HG02623 (cell line): ENCODE measurements at regions not wholly inside any gene's neighbourhood (a gene's known extent, or its start where the extent isn't known, plus 50 kb on each side); places are given as distances from the start of the nearest gene placed in this dataset.

Source experiments
- ATAC-seq: cut with Tn5 transposase; IDR thresholded peaks from one replicate; pipeline ENCODE4 v1.9.1; 2021; ENCODE audit warnings: moderate library complexity; ENCODE audit not compliant: unreplicated experiment

GRCh38 chr9:7996558-7996957 is 197.0 kb upstream of the DMAC1 start:
- ATAC-seq: no peak

DNA sequence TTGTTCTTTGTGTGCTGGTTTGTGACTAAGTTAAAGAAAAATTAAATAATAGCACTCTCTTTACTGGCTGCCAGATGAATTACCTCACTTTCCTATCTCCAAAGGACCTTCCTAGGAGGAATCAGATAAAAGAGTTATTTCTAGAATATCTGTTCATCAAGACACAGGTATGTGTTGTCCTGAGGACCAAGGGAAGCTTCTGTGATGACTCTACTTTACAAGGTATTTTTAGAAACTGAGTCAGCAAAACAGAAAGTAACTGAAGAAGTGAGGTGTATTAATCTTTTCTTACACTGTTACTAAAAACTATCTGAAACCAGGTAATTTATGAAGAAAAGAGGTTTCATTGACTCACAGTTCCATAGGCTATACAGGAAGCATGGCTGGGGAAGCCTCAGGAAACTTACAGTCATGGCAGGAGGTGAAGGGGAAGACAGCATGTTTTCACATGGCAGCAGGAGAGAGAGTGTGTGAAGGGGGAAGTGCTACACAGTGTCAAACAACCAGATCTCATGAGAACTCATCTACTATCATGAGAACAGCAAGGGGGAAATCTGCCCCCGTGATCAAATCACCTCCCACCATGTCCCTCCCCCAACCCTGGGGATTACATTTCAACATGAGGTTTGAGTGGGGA is 189.2 kb upstream of the DMAC1 start:
- ATAC-seq: no peak

DNA sequence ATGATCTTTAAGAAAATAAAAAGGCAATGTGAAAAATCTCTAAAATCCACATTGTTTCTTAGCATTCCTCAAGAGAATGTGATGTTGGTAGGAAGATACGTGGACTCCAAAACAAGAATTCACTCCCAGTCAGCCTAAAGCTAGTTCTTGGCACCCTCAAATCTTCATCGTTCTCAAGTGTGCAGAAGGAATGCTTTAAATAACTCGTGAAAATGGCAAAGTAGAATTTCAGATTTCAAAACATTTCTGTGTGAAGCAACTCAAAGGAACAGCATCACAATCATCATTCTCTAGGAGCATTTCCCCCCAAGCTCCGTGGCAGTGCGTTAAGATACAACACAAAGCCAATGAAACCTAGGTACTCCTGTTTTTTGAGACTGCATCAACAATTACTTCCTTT is 185.1 kb upstream of the DMAC1 start:
- no peak for ATAC-seq

DNA sequence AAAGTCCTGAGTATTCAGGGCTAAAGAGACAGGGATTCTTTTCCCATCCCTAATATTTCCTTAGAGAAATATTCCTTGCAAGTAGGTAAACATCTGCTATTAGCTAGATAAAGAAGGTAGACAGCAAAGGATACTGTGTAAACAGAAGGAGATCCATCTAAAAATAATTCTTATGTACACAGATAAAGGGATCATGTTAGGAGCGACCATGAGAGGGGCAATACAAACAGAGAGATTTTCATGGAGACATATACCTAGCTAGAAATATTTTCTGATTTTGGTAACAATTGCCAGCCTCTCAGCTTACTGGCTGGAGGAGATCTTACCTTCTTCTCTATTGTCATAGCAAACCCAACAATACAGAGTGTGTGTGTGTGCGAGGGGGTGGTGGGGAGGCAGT is 184.6 kb upstream of the DMAC1 start:
- ATAC-seq: no peak

- ATAC-seq: no peak
Observed at GRCh38 chr9:7983490-7983889, 183.9 kb upstream of the DMAC1 start.

DNA sequence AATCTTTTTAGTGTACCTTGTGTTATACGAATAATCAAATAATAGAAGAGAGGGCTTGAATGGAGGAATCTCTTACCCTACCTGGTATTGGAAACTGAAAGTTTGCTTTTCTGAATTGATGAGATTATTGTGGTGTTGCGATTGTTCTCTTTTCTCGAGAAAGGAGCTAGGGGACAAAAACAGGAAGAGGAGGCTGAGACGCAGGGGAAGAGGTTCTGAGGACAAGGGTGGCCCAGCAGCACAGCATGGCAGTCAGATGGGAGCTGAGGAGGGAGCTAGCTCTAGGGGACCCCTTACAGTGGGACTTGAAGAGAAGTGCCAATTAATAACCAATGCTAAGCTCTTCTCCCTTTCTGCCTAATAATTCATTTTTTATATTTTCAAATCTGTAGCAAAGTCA is 183.3 kb upstream of the DMAC1 start:
- ATAC-seq: no peak

DNA sequence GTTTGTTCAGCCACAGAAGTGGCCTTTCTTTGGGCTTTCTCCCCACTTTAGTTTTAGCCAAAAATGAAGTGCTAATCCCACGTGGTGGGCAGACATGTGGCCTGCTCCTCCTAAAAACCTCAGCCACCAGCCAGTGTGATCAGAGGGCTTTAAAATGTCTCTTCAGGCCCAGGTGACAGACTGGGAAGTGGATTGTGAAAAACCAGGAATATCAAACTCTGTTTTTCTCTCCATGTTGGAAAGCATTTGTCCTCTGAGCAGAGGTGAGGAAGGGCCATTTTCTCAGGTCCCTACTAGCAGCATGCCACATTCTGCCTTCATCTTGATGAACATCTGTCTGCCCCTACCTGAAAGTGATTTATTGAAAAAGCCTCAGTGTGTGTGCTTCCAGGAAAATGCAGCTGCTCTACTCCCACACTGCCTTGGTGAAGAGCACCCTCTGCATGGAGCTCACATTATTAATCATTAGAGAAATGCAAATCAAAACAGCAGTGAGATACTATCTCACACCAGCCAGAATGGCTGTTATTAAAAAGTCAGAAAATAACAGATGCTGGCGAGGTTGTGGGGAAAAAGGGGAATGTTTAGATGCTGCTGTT is 181.2 kb upstream of the DMAC1 start:
- ATAC-seq: no peak

- no peak for ATAC-seq
Observed at GRCh38 chr9:7980041-7980440, 180.5 kb upstream of the DMAC1 start.

- no peak for ATAC-seq
Observed at GRCh38 chr9:7979611-7980010, 180.0 kb upstream of the DMAC1 start.

DNA sequence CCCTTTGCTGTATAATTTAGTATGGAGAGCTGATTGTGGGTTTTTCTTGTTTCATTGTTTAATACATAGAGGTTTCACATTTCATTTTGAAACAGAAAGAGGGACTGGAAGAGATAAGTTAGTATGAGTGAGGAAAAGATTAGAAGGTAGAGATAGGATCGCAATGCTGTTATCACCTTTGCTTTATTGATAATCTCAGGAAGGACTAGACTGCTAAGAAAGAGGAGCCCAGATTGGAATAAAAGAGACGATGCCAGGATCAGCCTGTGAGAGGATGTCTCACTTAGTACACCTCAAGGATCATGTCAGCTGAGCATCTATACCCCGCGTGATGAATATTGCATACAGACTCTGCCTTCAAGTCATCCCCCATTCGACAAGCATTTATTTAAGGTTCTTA is 178.0 kb upstream of the DMAC1 start:
- no peak for ATAC-seq

GRCh38 chr9:7976856-7977255 is 177.3 kb upstream of the DMAC1 start:
- ATAC-seq: no peak

DNA sequence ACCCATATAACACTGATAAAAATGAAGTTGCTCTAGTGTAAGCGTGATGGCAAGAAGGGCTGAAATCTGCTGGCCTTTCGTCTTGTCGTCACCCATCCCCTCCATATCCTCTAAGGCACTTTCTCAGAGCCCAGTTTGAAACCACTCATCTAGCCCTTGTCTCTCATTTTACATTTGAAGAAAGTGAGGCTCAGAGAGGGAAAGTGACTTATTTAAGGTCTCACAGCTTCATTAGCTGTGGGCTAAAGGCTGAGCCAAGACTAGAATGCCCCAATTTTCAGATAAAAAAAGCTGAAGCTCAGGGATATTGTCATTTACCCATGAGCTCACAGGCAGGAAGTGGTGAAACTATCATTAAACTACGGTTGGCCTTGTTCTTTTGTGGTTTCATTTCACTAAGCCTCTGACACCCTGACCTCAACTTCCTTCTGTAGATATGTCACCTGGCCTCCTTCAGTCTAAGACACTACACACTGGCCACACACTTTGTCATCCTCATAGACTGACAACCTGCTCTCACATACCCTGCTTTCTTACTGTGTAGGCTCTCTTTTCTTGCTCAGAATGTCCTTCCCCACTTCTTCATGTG is 176.7 kb upstream of the DMAC1 start:
- peak; percentile 97 for ATAC-seq

DNA sequence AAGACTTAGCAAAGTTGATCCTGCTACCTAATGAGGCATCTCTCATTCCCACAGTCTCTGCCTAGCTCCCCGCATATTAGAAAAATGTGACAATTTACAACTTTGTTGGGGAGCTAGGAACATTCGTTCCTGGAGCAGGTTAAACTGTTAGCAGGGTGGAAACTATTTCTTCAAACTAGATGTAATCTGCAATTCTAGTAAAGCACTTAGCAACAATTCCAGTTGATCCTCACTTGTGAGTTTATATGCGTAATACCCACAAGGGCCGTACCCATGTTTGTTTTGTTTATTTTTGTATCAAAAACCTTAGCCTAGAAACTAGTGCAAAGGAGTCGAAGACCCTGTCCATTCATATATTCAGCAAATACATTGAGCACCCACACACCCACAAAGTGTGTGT is 175.8 kb upstream of the DMAC1 start:
- ATAC-seq: no peak

DNA sequence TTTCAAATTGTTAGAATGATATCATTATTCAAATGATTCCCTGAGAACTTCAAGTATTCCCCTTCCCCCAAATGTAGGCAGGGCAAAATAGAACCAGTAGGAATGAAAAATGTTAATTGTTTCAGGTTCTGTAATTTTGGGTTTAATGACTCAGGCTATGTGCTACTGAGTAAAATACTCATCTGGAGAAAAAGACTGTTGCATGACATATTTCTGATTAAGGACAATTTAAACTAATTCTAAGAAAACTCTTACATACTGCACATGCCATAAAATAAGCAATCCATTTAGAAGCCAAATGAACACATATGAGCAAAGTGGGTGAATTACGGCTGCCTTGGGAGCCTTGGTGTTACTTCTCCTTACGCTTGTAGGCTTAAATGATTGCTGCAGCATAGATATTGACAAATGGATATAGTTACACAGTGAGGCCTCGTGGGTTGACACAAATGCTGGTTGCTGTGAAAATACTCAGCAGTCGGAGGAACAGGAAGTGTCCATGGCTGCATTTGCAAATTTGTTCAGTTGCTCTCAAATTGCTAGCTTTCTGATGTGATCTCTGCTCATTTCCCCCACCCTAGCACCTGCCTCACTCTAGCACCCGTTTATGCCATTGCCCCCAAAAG is 174.9 kb upstream of the DMAC1 start:
- peak; percentile 24 for ATAC-seq

GRCh38 chr9:7973123-7973522 is 173.5 kb upstream of the DMAC1 start:
- no peak for ATAC-seq

- no peak for ATAC-seq
Observed at GRCh38 chr9:7970681-7971330, 171.2 kb upstream of the DMAC1 start.

GRCh38 chr9:7968687-7969086 is 169.1 kb upstream of the DMAC1 start:
- ATAC-seq: no peak

DNA sequence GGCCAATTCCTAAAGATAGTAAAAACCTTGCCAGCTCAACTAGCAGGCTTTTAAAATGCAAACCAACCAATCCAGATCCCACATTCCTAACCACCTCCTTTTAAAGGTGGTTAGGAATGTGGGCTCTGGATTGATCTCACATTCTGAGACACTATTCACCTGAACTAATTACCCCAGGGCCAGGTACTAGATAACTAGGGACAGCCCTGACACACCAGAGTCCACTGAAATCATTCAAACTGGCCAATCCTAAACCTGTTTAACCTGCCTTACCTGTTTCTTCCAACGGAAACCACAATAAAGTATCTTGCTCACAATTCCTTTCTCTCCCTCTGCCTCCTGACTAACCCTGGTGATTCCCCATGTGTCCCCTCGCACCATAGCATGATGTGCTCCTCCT is 168.3 kb upstream of the DMAC1 start:
- ATAC-seq: no peak

- ATAC-seq: no peak
Observed at GRCh38 chr9:7967093-7967827, 167.7 kb upstream of the DMAC1 start.

GRCh38 chr9:7965063-7965462 is 165.5 kb upstream of the DMAC1 start:
- no peak for ATAC-seq

DNA sequence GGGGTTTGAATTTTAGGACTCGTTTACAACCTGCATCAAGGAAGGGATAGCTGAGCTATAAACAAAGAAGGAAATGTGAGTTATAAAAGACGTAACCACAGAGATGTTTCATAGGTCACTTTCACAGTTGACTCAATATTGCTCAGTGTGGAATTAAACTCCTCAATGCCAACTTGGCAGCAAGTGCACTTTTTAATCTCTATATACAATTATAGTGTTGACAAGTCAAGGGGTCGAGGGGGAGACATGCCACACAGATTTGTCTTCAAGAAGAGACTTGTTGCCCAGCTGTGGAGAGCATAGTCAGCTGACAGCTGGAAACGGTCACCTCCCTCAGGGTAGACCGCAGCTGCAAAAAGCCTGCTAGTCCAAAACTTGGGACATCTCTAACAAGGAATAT is 163.4 kb upstream of the DMAC1 start:
- ATAC-seq: no peak
